K562 (cell line): ENCODE measurements at regions not wholly inside any gene's neighbourhood (a gene's known extent, or its start where the extent isn't known, plus 50 kb on each side); places are given as distances from the start of the nearest gene placed in this dataset.
"Not testable (repeated sequence)": the region's sequence is repeated elsewhere in the genome, so short reads cannot be mapped to it uniquely, and the experiment has no call there.

Source experiments
- RBM14 ChIP-seq: fragments of 200-400 bp; formaldehyde crosslinking; IDR thresholded peaks from 2 replicates; pipeline ENCODE4 v1.6.1; 2018; ENCODE audit warnings: low read depth, mild to moderate bottlenecking, low read length, moderate library complexity, borderline replicate concordance; ENCODE audit not compliant: insufficient read depth
- SIN3B ChIP-seq: fragments of 450-650 bp; IDR thresholded peaks from 2 replicates; pipeline ENCODE4 v1.6.1; 2017; ENCODE audit warnings: low read depth, mild to moderate bottlenecking, moderate library complexity
- ZBTB33 ChIP-seq: sonication (generic); formaldehyde crosslinking; IDR thresholded peaks from 2 replicates; pipeline ENCODE4 v1.8.1; 2023; ENCODE audit warnings: mild to moderate bottlenecking, missing genetic modification reagents

GRCh38 chr1:199095628-199096027 lies 456.8 kb downstream of the PTPRC start:
- not testable (repeated sequence) for TF ChIP-seq RBM14; SIN3B; ZBTB33 (CRISPR knock-in tag)
